ENCODE measurements at regions not wholly inside any gene's neighbourhood (a gene's known extent, or its start where the extent isn't known, plus 50 kb on each side); places are given as distances from the start of the nearest gene placed in this dataset.

GRCh38 chr13:91155512-91156114, 191.9 kb upstream of the MIR17HG start:
- TF ChIP-seq GATA1 (IDR thresholded peaks at IDR 0.05; ENCODE audit: low read depth, low read length) (no peak), POLR2A (IDR thresholded peaks at IDR 0.05; ENCODE audit: low read length) (no peak)
- DNase-seq, result no peak

- TF ChIP-seq GATA1 (IDR thresholded peaks at IDR 0.05; ENCODE audit: low read depth, low read length), result no peak
- TF ChIP-seq POLR2A (IDR thresholded peaks at IDR 0.05; ENCODE audit: low read length), result no peak
- DNase-seq, result no peak
Observed at GRCh38 chr13:91157273-91158016, 190.0 kb upstream of the MIR17HG start.

- DNase-seq, result no peak
Observed at GRCh38 chr13:91158017-91158395, 189.5 kb upstream of the MIR17HG start.

GRCh38 chr13:91162180-91162579, 185.3 kb upstream of the MIR17HG start:
- TF ChIP-seq GATA1 (IDR thresholded peaks at IDR 0.05; ENCODE audit: low read depth, low read length) (no peak), POLR2A (IDR thresholded peaks at IDR 0.05; ENCODE audit: low read length) (no peak)

More at GRCh38 chr13:91158017-91158395, 189.5 kb upstream of the MIR17HG start:
- TF ChIP-seq POLR2A (IDR thresholded peaks at IDR 0.05; ENCODE audit: low read length), result no peak
- TF ChIP-seq GATA1 (IDR thresholded peaks at IDR 0.05; ENCODE audit: low read depth, low read length), result no peak

GRCh38 chr13:91162589-91162988, 184.9 kb upstream of the MIR17HG start:
- DNase-seq, result no peak
- no peak for TF ChIP-seq POLR2A (IDR thresholded peaks at IDR 0.05; ENCODE audit: low read length)
- no peak for TF ChIP-seq GATA1 (IDR thresholded peaks at IDR 0.05; ENCODE audit: low read depth, low read length)

More at GRCh38 chr13:91162180-91162579, 185.3 kb upstream of the MIR17HG start:
- DNase-seq, result no peak

GRCh38 chr13:91165758-91166157, 181.7 kb upstream of the MIR17HG start:
- no peak for TF ChIP-seq POLR2A (IDR thresholded peaks at IDR 0.05; ENCODE audit: low read length)
- no peak for TF ChIP-seq GATA1 (IDR thresholded peaks at IDR 0.05; ENCODE audit: low read depth, low read length)
- no peak for DNase-seq

GRCh38 chr13:91166714-91167511, 180.6 kb upstream of the MIR17HG start:
- TF ChIP-seq GATA1 (IDR thresholded peaks at IDR 0.05; ENCODE audit: low read depth, low read length) (no peak), POLR2A (IDR thresholded peaks at IDR 0.05; ENCODE audit: low read length) (no peak)
- no peak for DNase-seq

- TF ChIP-seq GATA1 (IDR thresholded peaks at IDR 0.05; ENCODE audit: low read depth, low read length), result no peak
- TF ChIP-seq POLR2A (IDR thresholded peaks at IDR 0.05; ENCODE audit: low read length), result no peak
- no peak for DNase-seq
Observed at GRCh38 chr13:91167706-91168385, 179.6 kb upstream of the MIR17HG start.

- no peak for DNase-seq
- TF ChIP-seq GATA1 (IDR thresholded peaks at IDR 0.05; ENCODE audit: low read depth, low read length) (no peak), POLR2A (IDR thresholded peaks at IDR 0.05; ENCODE audit: low read length) (no peak)
Observed at GRCh38 chr13:91168386-91168711, 179.1 kb upstream of the MIR17HG start.

- TF ChIP-seq GATA1 (IDR thresholded peaks at IDR 0.05; ENCODE audit: low read depth, low read length) (no peak), POLR2A (IDR thresholded peaks at IDR 0.05; ENCODE audit: low read length) (no peak)
- no peak for DNase-seq
Observed at GRCh38 chr13:91169321-91170050, 178.0 kb upstream of the MIR17HG start.

- TF ChIP-seq POLR2A (IDR thresholded peaks at IDR 0.05; ENCODE audit: low read length), result no peak
- DNase-seq, result no peak
Observed at GRCh38 chr13:91172160-91172559, 175.3 kb upstream of the MIR17HG start.

GRCh38 chr13:91174886-91175501, 172.5 kb upstream of the MIR17HG start:
- TF ChIP-seq GATA1 (IDR thresholded peaks at IDR 0.05; ENCODE audit: low read depth, low read length) (no peak), POLR2A (IDR thresholded peaks at IDR 0.05; ENCODE audit: low read length) (no peak)
- DNase-seq, result no peak

GRCh38 chr13:91178099-91178498, 169.4 kb upstream of the MIR17HG start:
- DNase-seq, result no peak
- TF ChIP-seq POLR2A (IDR thresholded peaks at IDR 0.05; ENCODE audit: low read length) (no peak), GATA1 (IDR thresholded peaks at IDR 0.05; ENCODE audit: low read depth, low read length) (no peak)

Data from erythroblast (primary cell).